Transverse colon (tissue), 4 donors: ENCODE measurements at regions not wholly inside any gene's neighbourhood (a gene's known extent, or its start where the extent isn't known, plus 50 kb on each side); places are given as distances from the start of the nearest gene placed in this dataset.
"Not testable (repeated sequence)": the region's sequence is repeated elsewhere in the genome, so short reads cannot be mapped to it uniquely, and the experiment has no call there.

Experiments used
- DNase-seq: peaks from one replicate; pipeline ENCODE4 v3.0.0-alpha.2; 2019
- H3K27ac ChIP-seq, 4 donors: fragments of 200-600 bp; sonication (generic); 2 replicates each; pipeline ENCODE4 v1.5.1; 2016 to 2018; ENCODE audit warnings: inconsistent platforms in 4 of 4
- H3K27me3 ChIP-seq: fragments of 200-600 bp; sonication (generic); 2 replicates; pipeline ENCODE4 v1.5.1; 2017; ENCODE audit warnings: inconsistent platforms
- H3K36me3 ChIP-seq, 4 donors: fragments of 200-600 bp; sonication (generic); 2 replicates each; pipeline ENCODE4 v1.5.1; 2017 to 2019; ENCODE audit warnings: inconsistent platforms in 4 of 4
- H3K4me1 ChIP-seq, 4 donors: fragments of 200-600 bp; sonication (generic); 2 replicates each; pipeline ENCODE4 v1.5.1; 2017 to 2020; ENCODE audit warnings: inconsistent platforms in 4 of 4
- H3K4me3 ChIP-seq, 4 donors: fragments of 200-600 bp; sonication (generic); 1 replicate in 1 of 4; 2 replicates in 3 of 4; pipeline versions ENCODE4 v1.5.1 to v1.6.1; 2017 to 2019; ENCODE audit warnings: inconsistent platforms in 4 of 4
- H3K9me3 ChIP-seq, 2 donors: fragments of 200-600 bp; sonication (generic); 2 replicates each; pipeline ENCODE4 v1.5.1; 2017 to 2019; ENCODE audit warnings: inconsistent platforms in 2 of 2
- EP300 ChIP-seq: sonication (generic); formaldehyde crosslinking; IDR thresholded peaks from one replicate; pipeline ENCODE4 v1.6.1; 2017; ENCODE audit warnings: antibody characterized with exemption, low read depth
- POLR2A ChIP-seq: fragments of 450-650 bp; IDR thresholded peaks from one replicate; pipeline ENCODE4 v1.6.1; 2016; ENCODE audit warnings: antibody characterized with exemption, mild to moderate bottlenecking, moderate library complexity
- POLR2AphosphoS5 ChIP-seq, 3 donors: sonication (generic); formaldehyde crosslinking; IDR thresholded peaks; one replicate each; pipeline ENCODE4 v1.6.1; 2016; ENCODE audit warnings: antibody characterized with exemption in 3 of 3
- WGBS, 2 donors: methylation state at CpG; one replicate each; pipeline ENCODE4 v1.1.5; 2018; ENCODE audit warnings: low coverage in 1 of 2; 5-methylcytosine and 5-hydroxymethylcytosine counted together
- in situ Hi-C, 4 donors: fragments of 200-750 bp; cut with MboI; loops; one replicate each; pipeline versions ENCODE4 v1.15.0 to v1.15.1; 2017; ENCODE audit warnings: low sequenced_read_pairs in 3 of 4, low pct_ligation_motif_present in 1 of 4, low pct_unique_long_range_greater_than_20kb in 1 of 4
- intact Hi-C: fragments of 100-400 bp; cut with DNase I; formaldehyde crosslinking; loops from one replicate; pipeline ENCODE4 v1.15.1; 2023; ENCODE audit warnings: low total_unique reads
- TF ChIP-seq, protein P1 (sequence below), 5 experiments: fragments of 200-600 bp in 3 of 5; fragments of 450-650 bp in 2 of 5; sonication (generic) in 3 of 5; IDR thresholded peaks; 1 replicate in 2 of 5; 2 replicates in 3 of 5; pipeline ENCODE4 v1.5.1; 2016 to 2017; ENCODE audit warnings: antibody characterized with exemption in 5 of 5, inconsistent platforms in 3 of 5, mild to moderate bottlenecking in 2 of 5, moderate library complexity in 1 of 5

DNA sequence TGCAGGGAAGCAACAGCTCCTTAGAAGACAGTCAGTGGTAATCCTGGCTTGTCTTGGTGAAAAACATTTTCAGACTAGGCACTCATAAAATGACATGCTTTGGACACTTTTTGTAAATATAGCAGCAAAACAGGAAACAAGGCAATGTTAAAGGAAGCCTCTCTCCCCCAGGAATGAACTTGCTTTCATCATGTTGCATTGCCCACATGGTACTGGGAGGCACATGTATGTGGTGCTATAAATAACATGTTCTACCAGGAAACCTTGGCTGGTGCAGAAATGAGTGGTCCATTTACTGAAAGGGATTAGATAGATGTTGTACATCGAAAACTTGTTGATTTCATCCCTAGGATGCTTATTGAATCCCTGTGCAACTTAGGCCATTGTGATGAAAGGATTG is 121.4 kb upstream of the RREB1 start:
- no peaks in the 10 kb centered on the region for H3K36me3 ChIP-seq
- TF ChIP-seq EP300 (no peak), POLR2AphosphoS5 (IDR thresholded peaks at IDR 0.05) (no peak), POLR2A (no peak)
- TF ChIP-seq, protein P1, sequence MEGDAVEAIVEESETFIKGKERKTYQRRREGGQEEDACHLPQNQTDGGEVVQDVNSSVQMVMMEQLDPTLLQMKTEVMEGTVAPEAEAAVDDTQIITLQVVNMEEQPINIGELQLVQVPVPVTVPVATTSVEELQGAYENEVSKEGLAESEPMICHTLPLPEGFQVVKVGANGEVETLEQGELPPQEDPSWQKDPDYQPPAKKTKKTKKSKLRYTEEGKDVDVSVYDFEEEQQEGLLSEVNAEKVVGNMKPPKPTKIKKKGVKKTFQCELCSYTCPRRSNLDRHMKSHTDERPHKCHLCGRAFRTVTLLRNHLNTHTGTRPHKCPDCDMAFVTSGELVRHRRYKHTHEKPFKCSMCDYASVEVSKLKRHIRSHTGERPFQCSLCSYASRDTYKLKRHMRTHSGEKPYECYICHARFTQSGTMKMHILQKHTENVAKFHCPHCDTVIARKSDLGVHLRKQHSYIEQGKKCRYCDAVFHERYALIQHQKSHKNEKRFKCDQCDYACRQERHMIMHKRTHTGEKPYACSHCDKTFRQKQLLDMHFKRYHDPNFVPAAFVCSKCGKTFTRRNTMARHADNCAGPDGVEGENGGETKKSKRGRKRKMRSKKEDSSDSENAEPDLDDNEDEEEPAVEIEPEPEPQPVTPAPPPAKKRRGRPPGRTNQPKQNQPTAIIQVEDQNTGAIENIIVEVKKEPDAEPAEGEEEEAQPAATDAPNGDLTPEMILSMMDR (IDR thresholded peaks at IDR 0.05): no peak
- in situ Hi-C loops: no loop called here
- WGBS, 2 donors: 89 to 96% methylated on average over 1 of the region's 1 CpG
- H3K9me3 ChIP-seq: no peaks in the 10 kb centered on the region
- peaks cover 0 to 4% (median 1%) of the 10 kb centered on the region in 4 donors for H3K4me1 ChIP-seq
- no peak for DNase-seq
- intact Hi-C loops: no loop called here
- no peak overlapping the region for H3K27ac ChIP-seq
- no peaks in the 10 kb centered on the region for H3K27me3 ChIP-seq
- no peak overlapping the region for H3K4me3 ChIP-seq

DNA sequence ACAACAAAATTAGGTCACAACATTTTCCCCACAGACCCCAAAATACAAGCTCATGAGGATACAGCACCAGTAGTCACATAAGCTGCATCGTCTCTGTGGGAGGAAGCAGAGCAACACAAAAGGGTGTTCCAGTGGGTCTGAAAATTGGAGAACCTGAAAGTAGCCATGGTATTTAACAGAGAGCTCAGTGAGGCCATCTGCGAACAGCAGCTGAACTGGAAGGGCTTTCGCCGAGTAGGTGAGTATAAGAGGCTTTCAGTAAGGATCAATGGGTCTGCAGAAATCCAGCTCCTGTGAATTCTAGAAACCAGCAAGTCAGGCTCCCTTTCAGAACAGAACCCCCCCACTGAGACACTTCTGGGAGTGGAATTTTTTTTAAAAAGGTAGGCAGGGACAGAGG is 120.0 kb upstream of the RREB1 start:
- in situ Hi-C loops (no loop called here), intact Hi-C loops (no loop called here)
- Histone ChIP-seq H3K27ac (no peak overlapping the region), H3K4me1 (peaks cover 0 to 4% (median 1%) of the 10 kb centered on the region in 4 donors), H3K9me3 (no peaks in the 10 kb centered on the region), H3K36me3 (no peaks in the 10 kb centered on the region), H3K4me3 (no peak overlapping the region), H3K27me3 (no peaks in the 10 kb centered on the region)
- TF ChIP-seq, protein P1 (IDR thresholded peaks at IDR 0.05): no peak
- TF ChIP-seq POLR2A (no peak), EP300 (no peak), POLR2AphosphoS5 (IDR thresholded peaks at IDR 0.05) (no peak)
- DNase-seq: no peak
- WGBS, 2 donors: 94% methylated on average over 3 to 4 of the region's 4 CpGs

DNA sequence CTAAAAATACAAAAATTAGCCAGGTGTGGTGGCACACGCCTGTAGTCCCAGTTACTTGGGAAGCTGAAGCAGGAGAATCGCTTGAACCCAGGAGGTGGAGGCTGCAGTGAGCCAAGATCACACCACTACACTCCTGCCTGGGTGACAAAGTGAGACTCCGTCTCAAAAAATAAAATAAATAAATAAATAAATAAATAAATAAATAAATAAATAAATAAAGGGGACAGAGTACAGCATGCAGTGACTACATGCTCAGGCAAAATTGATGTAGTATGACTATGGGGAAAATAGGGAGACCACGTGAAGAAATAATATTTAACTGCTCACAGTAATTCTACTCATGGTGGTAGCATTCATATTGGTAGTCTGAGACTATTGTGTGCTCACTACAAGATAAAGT is 117.7 kb upstream of the RREB1 start:
- H3K27me3 ChIP-seq, H3K36me3 ChIP-seq, in situ Hi-C loops, H3K9me3 ChIP-seq, H3K4me1 ChIP-seq, H3K4me3 ChIP-seq, H3K27ac ChIP-seq, intact Hi-C loops, DNase-seq: not testable (repeated sequence)
- 87 to 92% methylated on average over 1 to 4 of the region's 4 CpGs for WGBS, 2 donors

GRCh38 chr6:6993503-6994237 is 114.1 kb upstream of the RREB1 start:
- TF ChIP-seq POLR2AphosphoS5 (IDR thresholded peaks at IDR 0.05) (no peak), POLR2A (no peak), EP300 (no peak)
- TF ChIP-seq, protein P1 (IDR thresholded peaks at IDR 0.05): no peak
- in situ Hi-C loops (no loop called here), intact Hi-C loops (no loop called here)
- no peaks in the 10 kb centered on the region for H3K4me1 ChIP-seq
- WGBS, 2 donors: 91 to 100% methylated on average over 4 of the region's 4 CpGs
- no peak for DNase-seq
- no peaks in the 10 kb centered on the region for H3K27me3 ChIP-seq
- no peak overlapping the region for H3K4me3 ChIP-seq
- H3K27ac ChIP-seq: no peak overlapping the region
- no peaks in the 10 kb centered on the region for H3K9me3 ChIP-seq
- H3K36me3 ChIP-seq: no peaks in the 10 kb centered on the region

GRCh38 chr6:6994796-6995195 is 113.0 kb upstream of the RREB1 start:
- no peak overlapping the region for H3K4me3 ChIP-seq
- no peak for DNase-seq
- H3K9me3 ChIP-seq: no peaks in the 10 kb centered on the region
- TF ChIP-seq EP300: no peak
- TF ChIP-seq POLR2A: no peak
- TF ChIP-seq POLR2AphosphoS5 (IDR thresholded peaks at IDR 0.05): no peak
- TF ChIP-seq, protein P1 (IDR thresholded peaks at IDR 0.05): no peak
- intact Hi-C loops (no loop called here), in situ Hi-C loops (no loop called here)
- no peak overlapping the region for H3K27ac ChIP-seq
- H3K36me3 ChIP-seq: no peaks in the 10 kb centered on the region
- H3K27me3 ChIP-seq: no peaks in the 10 kb centered on the region
- 94 to 100% methylated on average over 1 to 8 of the region's 8 CpGs for WGBS, 2 donors
- H3K4me1 ChIP-seq: no peaks in the 10 kb centered on the region
